ENCODE measurements at regions not wholly inside any gene's neighbourhood (a gene's known extent, or its start where the extent isn't known, plus 50 kb on each side); places are given as distances from the start of the nearest gene placed in this dataset.

DNA sequence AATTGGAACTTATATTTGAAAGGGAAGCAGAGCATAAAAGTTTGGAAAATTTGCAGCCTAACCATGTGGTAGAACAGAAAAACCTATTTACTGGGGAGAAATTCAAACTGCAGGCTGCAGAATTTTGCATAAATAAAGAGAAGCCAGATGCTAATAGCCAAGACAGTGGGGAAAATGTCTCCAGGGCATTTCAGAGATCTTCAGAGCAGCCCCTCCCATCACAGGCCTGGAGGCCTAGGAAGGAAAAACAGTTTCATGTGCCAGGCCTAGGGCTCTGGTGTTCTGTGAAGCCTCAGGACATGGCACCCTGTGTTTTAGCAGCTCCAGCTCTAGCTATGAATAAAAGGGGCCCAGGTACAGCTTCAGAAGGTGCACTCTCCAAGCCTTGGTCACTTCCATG lies 648.7 kb upstream of the FRG1 start:
- TF ChIP-seq, protein P1, sequence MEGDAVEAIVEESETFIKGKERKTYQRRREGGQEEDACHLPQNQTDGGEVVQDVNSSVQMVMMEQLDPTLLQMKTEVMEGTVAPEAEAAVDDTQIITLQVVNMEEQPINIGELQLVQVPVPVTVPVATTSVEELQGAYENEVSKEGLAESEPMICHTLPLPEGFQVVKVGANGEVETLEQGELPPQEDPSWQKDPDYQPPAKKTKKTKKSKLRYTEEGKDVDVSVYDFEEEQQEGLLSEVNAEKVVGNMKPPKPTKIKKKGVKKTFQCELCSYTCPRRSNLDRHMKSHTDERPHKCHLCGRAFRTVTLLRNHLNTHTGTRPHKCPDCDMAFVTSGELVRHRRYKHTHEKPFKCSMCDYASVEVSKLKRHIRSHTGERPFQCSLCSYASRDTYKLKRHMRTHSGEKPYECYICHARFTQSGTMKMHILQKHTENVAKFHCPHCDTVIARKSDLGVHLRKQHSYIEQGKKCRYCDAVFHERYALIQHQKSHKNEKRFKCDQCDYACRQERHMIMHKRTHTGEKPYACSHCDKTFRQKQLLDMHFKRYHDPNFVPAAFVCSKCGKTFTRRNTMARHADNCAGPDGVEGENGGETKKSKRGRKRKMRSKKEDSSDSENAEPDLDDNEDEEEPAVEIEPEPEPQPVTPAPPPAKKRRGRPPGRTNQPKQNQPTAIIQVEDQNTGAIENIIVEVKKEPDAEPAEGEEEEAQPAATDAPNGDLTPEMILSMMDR (IDR thresholded peaks at IDR 0.05): no peak
- TF ChIP-seq POLR2A (IDR thresholded peaks at IDR 0.05): no peak
